PC-3 (cell line): ENCODE measurements at regions not wholly inside any gene's neighbourhood (a gene's known extent, or its start where the extent isn't known, plus 50 kb on each side); places are given as distances from the start of the nearest gene placed in this dataset.
"Not testable (repeated sequence)": the region's sequence is repeated elsewhere in the genome, so short reads cannot be mapped to it uniquely, and the experiment has no call there.

ENCODE experiments used
- ATAC-seq: fragments of 200-7000 bp; cut with Tn5 transposase; 2 replicates; pipeline ENCODE4 v1.9.1; 2020; ENCODE audit warnings: mild to moderate bottlenecking, moderate library complexity
- BruUV-seq: library from RNA; stranded (reverse); fragments of 400-500 nt; replicated peaks from 2 replicates; lab custom pipeline; 2021; lab: Mats Ljungman, UMichigan
- CTCF ChIA-PET: fragments of 300-600 bp; sonication (Branson Sonifier 250); formaldehyde crosslinking; loops from one replicate; lab custom pipeline; 2022; ENCODE audit warnings: antibody characterized with exemption; lab: Charles Lee
- POLR2A ChIA-PET: fragments of 300-600 bp; sonication (Branson Sonifier 250); formaldehyde crosslinking; loops from one replicate; lab custom pipeline; 2022; ENCODE audit warnings: antibody characterized with exemption; ENCODE audit not compliant: unreplicated experiment; lab: Charles Lee
- DNase-seq: peaks from one replicate; pipeline ENCODE4 v3.0.0-alpha.2; 2015
- H2AFZ ChIP-seq: fragments of 300-600 bp; sonication (generic); 2 replicates; pipeline ENCODE4 v1.6.0; 2016; ENCODE audit warnings: antibody characterized with exemption, low read length
- H3F3A ChIP-seq: fragments of 300-600 bp; sonication (generic); one replicate; pipeline ENCODE4 v1.6.0; 2017; ENCODE audit warnings: antibody characterized with exemption, low read length, control low read depth, mild to moderate bottlenecking; ENCODE audit not compliant: unreplicated experiment
- H3K27ac ChIP-seq: fragments of 300-600 bp; sonication (generic); 2 replicates; pipeline ENCODE4 v1.5.1; 2016; ENCODE audit warnings: mild to moderate bottlenecking, low read length
- H3K27me3 ChIP-seq: fragments of 300-600 bp; sonication (generic); 2 replicates; pipeline ENCODE4 v1.6.1; 2016; ENCODE audit warnings: low read length, mixed read lengths
- H3K36me3 ChIP-seq: fragments of 300-600 bp; sonication (generic); 2 replicates; pipeline ENCODE4 v1.6.1; 2016; ENCODE audit warnings: low read depth, mixed run types, low read length, mixed read lengths
- H3K4me1 ChIP-seq: fragments of 300-600 bp; sonication (generic); 2 replicates; pipeline ENCODE4 v1.5.1; 2016; ENCODE audit warnings: low read length; ENCODE audit not compliant: insufficient read depth
- H3K4me2 ChIP-seq: fragments of 300-600 bp; sonication (generic); 2 replicates; pipeline ENCODE4 v1.6.0; 2016; ENCODE audit warnings: low read length
- H3K4me3 ChIP-seq: fragments of 300-600 bp; sonication (generic); 2 replicates; pipeline ENCODE4 v1.5.1; 2016; ENCODE audit warnings: mild to moderate bottlenecking, low read length, mixed read lengths
- H3K79me2 ChIP-seq: fragments of 300-600 bp; sonication (generic); 2 replicates; pipeline ENCODE4 v1.6.1; 2017; ENCODE audit warnings: low read length, mixed read lengths
- H3K9ac ChIP-seq: fragments of 300-600 bp; sonication (generic); 2 replicates; pipeline ENCODE4 v1.6.0; 2016; ENCODE audit warnings: mild to moderate bottlenecking, low read length
- H3K9me2 ChIP-seq: fragments of 300-600 bp; sonication (generic); replicated peaks from 2 replicates; pipeline ENCODE4 v1.6.1; 2016; ENCODE audit warnings: mixed run types, low read length, mixed read lengths
- H3K9me3 ChIP-seq: fragments of 300-600 bp; sonication (generic); 2 replicates; pipeline ENCODE4 v1.6.1; 2016; ENCODE audit warnings: low read length, mixed read lengths
- H4K20me1 ChIP-seq: fragments of 300-600 bp; sonication (generic); 2 replicates; pipeline ENCODE4 v1.6.1; 2016; ENCODE audit warnings: low read length, mixed read lengths
- CTCF ChIP-seq: fragments of 300-600 bp; sonication (generic); conservative IDR thresholded peaks from 2 replicates; pipeline ENCODE4 v1.5.1; 2017; ENCODE audit warnings: antibody characterized with exemption, low read depth, mild to moderate bottlenecking, low read length
- EZH2 ChIP-seq: fragments of 300-600 bp; sonication (generic); IDR thresholded peaks from one replicate; pipeline ENCODE4 v1.6.1; 2017; ENCODE audit warnings: antibody characterized with exemption, mild to moderate bottlenecking, low read length; ENCODE audit not compliant: unreplicated experiment
- EZH2phosphoT487 ChIP-seq: fragments of 300-600 bp; sonication (generic); IDR thresholded peaks from 2 replicates; pipeline ENCODE4 v1.6.1; 2018; ENCODE audit warnings: mild to moderate bottlenecking, antibody characterized with exemption, low read length, borderline replicate concordance
- intact Hi-C: fragments of 100-400 bp; cut with micrococcal nuclease; formaldehyde crosslinking; loops from 2 replicates; pipeline ENCODE4 v1.9.0; 2023

GRCh38 chrX:23514082-23514481 is 153.2 kb upstream of the PRDX4 start:
- no peak for ATAC-seq
- TF ChIP-seq EZH2 (no peak), EZH2phosphoT487 (no peak), CTCF (no peak)
- no peak for DNase-seq
- Histone ChIP-seq H3K9me2 (no peaks in the 10 kb centered on the region), H3K79me2 (no peaks in the 10 kb centered on the region), H3F3A (no peaks in the 10 kb centered on the region), H3K4me3 (no peak overlapping the region), H3K27me3 (no peaks in the 10 kb centered on the region), H3K27ac (no peak overlapping the region), H4K20me1 (no peaks in the 10 kb centered on the region), H3K9me3 (no peaks in the 10 kb centered on the region), H2AFZ (no peak overlapping the region), H3K9ac (no peak overlapping the region), H3K4me1 (no peaks in the 10 kb centered on the region), H3K36me3 (no peaks in the 10 kb centered on the region), H3K4me2 (no peak overlapping the region)
- BruUV-seq, result no TSS peak
- CTCF ChIA-PET, result no interaction called here
- intact Hi-C loops, result no loop called here
- POLR2A ChIA-PET, result no interaction called here

- no peaks in the 10 kb centered on the region for H3K9me2 ChIP-seq
- no peak overlapping the region for H3K4me3 ChIP-seq
- no peaks in the 10 kb centered on the region for H3K79me2 ChIP-seq
- no TSS peak for BruUV-seq
- DNase-seq (no peak), ATAC-seq (no peak)
- H2AFZ ChIP-seq, result no peak overlapping the region
- no peak overlapping the region for H3K9ac ChIP-seq
- H3K4me1 ChIP-seq, result no peaks in the 10 kb centered on the region
- no peaks in the 10 kb centered on the region for H3K36me3 ChIP-seq
- H3K9me3 ChIP-seq, result no peaks in the 10 kb centered on the region
- H3K4me2 ChIP-seq, result no peak overlapping the region
- no peaks in the 10 kb centered on the region for H4K20me1 ChIP-seq
- ChIA-PET POLR2A (no interaction called here), CTCF (no interaction called here)
- H3F3A ChIP-seq, result no peaks in the 10 kb centered on the region
- TF ChIP-seq EZH2phosphoT487 (no peak), EZH2 (no peak), CTCF (no peak)
- H3K27me3 ChIP-seq, result no peaks in the 10 kb centered on the region
- intact Hi-C loops, result no loop called here
- no peak overlapping the region for H3K27ac ChIP-seq
Measured at GRCh38 chrX:23515028-23515427, 152.3 kb upstream of the PRDX4 start.

- ATAC-seq, H3K4me2 ChIP-seq, H3K79me2 ChIP-seq, POLR2A ChIA-PET, H3K9ac ChIP-seq, intact Hi-C loops, H3F3A ChIP-seq, DNase-seq, H3K9me2 ChIP-seq, H4K20me1 ChIP-seq, H3K9me3 ChIP-seq, H3K27ac ChIP-seq, BruUV-seq, H3K4me3 ChIP-seq, CTCF ChIA-PET, H2AFZ ChIP-seq, H3K36me3 ChIP-seq, H3K27me3 ChIP-seq: not testable (repeated sequence)
- peaks cover 12% of the 10 kb centered on the region for H3K4me1 ChIP-seq
Measured at GRCh38 chrX:23523026-23523657, 144.2 kb upstream of the PRDX4 start.
